Ecto neural progenitor cell (in vitro differentiated cells): ENCODE measurements at regions not wholly inside any gene's neighbourhood (a gene's known extent, or its start where the extent isn't known, plus 50 kb on each side); places are given as distances from the start of the nearest gene placed in this dataset.

Experiments used
- DNase-seq: peaks from one replicate; pipeline ENCODE4 v3.0.0-alpha.2; 2018; ENCODE audit warnings: low spot score

- no peak for DNase-seq
Measured at GRCh38 chr4:184879271-184879670, 53.5 kb upstream of the ACSL1 start.

DNA sequence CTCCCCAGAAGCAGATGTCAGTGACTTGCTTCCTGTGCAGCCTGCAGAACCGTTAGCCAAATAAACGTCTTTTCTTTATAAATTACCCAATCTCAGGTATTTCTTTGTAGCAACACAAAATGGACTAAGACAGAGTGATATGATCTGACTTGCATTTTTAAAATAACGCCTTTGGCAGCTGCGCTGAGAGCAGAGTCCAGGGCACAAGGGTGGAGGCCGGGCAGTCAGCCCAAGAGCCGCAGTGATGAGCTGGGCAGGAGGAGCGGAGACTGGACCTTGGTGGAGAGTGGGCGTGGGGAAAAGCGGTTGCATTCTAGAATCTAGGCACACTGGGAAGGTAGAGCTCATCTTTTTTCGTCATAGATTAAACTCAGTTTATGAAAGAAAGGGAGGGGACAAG, 56.5 kb upstream of the ACSL1 start:
- DNase-seq = no peak

- no peak for DNase-seq
Measured at GRCh38 chr4:184883024-184883423, 57.3 kb upstream of the ACSL1 start.

DNA sequence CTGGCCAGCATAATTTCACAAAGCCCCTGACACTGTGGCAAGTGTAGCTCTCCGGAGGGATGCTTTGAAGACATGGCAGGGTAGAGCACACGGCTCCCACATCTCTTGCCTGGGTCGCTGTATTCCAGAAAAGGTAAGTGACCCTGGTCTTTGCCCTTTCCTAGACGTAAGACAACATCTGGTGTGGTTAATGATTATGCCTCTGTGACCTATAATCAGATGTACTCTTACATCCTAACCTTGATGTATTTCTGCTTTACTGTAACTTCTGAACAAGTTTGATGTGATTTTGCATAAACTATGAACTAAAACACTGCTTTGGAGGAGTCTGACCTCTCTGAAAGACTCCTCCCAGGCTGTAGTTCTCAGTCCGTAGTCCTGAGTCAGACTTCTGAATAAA, 59.1 kb upstream of the ACSL1 start:
- no peak for DNase-seq

DNA sequence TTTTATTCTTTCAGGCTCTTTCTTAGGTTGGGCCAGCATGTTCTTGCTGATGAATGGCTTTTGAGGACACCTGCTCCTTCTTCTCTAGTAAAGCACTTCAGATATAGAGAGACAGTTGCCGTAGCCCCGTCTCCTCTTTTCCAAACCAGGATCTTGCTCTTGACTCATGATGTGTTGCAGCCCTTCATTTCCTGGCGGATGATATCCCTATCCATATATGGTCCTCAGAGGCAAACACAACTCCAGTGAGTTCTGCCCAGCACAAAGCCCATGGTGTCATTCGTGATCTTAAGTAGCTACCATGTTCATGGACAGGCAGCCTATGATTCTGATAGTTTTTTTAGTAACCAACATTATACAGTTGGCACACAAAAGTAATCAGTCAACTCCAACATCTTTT, 59.8 kb upstream of the ACSL1 start:
- DNase-seq = no peak

DNA sequence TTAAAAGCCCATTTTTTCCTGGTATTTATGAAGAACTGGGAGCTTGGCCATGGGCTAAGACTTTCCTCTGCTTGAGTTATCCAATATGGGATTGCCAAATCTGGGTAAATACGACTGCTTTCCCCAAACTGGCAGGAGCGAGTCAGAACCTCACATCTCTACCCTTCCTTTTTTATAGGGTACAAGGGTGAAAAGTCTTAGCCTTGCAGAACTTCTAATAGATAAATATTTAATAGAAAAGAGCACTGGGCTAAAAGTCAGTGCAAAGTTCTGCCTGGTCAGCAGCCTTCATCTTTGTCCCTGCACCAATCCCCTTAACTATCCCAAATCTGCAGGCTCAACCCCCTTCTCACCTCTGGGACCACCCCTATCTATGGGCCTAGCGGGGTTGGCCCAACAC, 61.6 kb upstream of the ACSL1 start:
- DNase-seq = no peak

GRCh38 chr4:184887947-184888346, 62.2 kb upstream of the ACSL1 start:
- no peak for DNase-seq

- DNase-seq = no peak
Measured at GRCh38 chr4:184889666-184890335, 64.0 kb upstream of the ACSL1 start.

- no peak for DNase-seq
Measured at GRCh38 chr4:184890499-184890898, 64.7 kb upstream of the ACSL1 start.

DNA sequence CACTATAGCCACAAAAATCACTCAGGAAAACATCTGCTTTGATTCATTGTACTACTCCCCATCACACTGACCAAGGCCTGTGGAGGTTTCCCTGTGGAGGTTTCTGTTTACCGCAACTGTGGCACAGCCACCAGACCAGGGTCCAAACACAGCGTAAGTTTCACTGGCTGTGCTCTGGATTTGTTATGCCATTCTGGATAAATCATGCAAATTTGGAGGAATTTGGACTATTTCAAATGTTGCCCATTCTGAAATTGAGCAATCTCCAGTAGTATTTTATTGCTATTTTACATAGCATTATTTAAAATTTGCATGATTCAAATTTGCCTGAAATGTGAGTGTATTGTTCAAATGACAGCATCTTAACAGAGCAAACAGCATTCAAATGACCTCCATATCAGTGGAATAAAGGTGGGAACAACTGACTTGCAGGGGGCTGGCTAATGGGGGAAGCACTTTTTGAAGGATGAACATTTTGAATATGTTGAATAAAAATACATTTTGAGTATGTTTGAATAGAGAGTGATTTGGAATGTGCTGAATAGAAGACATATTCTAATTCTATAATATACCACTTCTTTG, 66.1 kb upstream of the ACSL1 start:
- no peak for DNase-seq

DNA sequence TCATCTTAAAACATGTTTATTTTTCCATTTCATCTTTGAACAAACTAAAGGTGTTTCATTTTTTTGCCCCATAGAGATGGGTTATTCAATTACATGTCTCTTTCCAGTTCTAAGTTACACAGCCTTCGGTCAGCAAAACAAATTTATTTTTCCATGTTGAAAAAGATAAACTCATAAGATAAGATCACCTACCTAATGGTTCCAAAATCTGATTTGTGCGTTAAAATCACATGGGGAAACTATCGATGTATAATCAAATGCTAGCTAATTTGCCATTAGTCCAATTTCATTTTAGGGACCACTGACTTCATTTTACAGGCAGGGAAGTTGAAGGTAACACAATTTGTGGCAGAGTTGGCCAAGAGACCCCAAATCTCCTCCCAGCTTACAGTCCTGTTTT, 67.2 kb upstream of the ACSL1 start:
- no peak for DNase-seq

GRCh38 chr4:184893801-184894571, 68.2 kb upstream of the ACSL1 start:
- no peak for DNase-seq

- no peak for DNase-seq
Measured at GRCh38 chr4:184895012-184895695, 69.4 kb upstream of the ACSL1 start.

- DNase-seq = no peak
Measured at GRCh38 chr4:184896868-184897715, 71.3 kb upstream of the ACSL1 start.

- no peak for DNase-seq
Measured at GRCh38 chr4:184897895-184898294, 72.1 kb upstream of the ACSL1 start.

DNA sequence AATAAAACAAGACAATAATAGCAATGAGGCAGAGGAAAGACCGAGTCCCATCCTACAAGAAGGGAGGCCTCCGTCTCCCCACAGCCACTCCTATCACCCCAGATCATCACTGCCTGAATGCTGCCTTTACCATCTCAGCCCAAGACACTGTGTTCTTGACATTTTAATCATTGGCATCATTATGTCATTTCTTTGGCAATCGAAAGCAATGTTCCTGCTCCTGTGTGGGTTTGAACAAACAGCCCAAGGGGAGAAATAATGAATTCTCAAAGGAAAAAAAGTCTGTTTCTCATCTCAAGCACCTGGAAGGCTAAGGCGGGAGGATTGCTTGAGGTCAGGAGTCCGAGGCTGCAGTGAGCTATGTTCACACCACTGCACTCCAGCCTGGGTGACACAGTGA, 73.0 kb upstream of the ACSL1 start:
- no peak for DNase-seq

DNA sequence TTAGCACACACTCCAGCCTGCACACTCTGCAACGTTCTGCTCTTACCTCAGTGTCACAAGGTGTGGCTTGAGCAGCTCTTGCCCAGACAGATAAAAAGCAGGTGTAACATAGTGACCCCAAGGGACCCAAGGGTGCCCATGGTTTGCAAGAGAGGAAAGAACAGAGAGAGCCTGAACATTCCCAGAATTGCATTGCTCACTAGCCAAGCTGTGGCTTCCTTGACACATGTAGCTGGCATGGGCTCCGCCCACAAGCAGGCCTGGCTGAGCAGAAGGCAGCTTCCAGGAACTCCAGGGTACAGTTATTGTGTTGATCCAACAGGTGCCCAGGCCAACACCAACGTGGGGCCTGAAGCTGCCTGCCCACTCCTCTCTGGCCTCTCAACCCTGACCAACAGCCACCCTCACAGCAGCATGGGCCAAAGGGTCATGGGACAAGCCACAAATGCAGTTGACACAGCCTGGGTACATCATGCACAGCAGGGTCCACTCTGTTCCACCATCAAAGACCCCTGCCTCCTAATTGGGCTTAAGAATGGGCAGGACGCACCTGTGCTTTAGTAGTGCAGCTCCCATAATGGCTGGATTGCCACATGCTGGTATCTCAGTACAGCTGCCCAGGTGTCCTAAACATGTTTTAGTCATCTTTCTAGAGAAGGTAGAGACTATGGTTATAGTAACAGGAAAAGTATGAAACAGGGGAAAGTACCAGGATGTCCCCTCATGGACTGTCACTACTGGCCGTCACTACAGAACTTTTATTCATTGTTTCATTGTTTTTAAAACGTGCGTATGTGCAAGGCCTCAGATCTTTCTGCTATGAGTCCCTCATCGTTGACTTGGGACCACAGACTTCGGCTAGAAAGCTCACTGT, 73.7 kb upstream of the ACSL1 start:
- DNase-seq = no peak

DNA sequence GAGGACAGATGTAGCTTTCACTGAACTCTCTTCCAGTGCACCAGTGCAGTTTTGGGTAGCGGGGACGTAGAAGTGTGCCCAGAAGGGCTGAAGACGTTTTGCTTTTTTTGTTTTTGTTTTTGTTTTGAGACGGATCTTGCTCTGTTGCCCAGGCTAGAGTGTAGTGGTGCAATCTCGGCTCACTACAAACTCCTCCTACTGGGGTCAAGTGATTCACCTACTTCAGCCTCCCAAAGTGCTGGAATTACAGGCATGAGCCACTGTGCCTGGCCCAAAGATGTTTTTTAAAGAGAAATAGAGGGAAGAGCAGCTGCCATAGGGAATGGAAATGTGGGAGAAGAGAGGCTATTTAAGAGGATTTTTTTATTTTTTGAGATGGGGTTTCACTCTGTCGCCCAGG, 74.4 kb upstream of the ACSL1 start:
- DNase-seq = no peak

DNA sequence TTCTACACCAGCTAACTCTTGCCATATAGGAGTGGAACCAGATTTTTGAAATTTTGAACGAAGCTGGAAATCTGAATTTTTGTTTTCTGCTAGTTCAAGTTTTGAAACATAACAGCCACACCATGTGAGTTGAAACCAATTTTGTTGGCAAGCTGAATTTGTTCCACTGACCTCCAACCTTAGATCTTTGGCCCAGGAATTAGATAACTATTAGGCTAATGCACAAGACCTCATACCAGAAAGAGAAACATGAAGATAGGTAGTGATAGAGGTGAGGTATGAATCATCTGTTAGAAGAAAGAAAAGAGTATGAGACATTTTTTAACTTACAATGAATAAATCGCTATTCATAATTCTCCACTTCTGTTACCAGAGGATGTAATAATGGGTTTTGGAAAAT, 76.8 kb upstream of the ACSL1 start:
- DNase-seq = no peak

DNA sequence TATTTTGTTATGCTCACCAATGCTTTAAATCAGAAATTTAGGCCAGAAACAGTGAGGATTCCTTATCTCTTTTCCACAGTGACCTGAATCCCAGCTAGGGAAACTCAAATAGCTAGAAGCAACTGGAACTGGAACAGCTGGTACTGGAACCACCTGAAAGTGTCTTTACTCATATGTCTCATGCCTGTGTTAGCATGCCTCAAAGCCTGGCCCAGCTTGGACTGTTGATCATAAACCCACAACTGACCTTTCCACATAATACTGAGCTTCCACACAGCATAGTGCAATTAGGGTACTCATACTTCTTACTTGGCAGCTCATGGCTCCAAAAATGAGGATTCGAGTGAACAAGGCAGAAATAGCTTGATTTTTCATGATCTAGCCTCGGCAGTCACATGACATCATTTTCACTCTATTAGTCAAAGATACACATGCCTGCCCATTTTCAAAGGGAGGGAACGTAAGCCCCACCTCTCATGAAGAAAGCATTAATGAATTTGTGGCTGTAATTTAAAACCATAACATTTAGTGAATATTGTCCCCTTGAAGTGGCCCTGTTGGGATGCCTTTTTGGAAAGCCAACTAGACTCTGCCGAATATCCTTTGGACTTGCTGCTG, 80.8 kb upstream of the ACSL1 start:
- DNase-seq = no peak

DNA sequence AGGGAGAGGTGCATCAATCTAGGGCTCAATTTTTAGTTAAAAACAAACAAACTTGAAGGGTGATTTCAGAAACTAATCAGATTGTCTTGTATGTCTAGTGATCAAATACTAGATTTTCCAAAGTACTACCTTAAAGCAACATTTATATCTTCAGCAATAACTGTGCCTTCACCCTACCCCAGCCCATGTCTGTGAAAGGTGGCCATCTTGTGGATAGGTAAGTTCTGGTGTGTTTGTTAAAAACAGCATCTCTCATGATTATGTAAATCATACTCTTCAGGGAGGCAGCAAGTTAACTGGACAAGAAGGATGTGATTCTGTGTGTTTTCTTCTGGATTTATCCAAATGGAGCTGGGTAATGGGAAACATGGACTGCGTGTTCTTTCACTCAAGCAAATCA, 81.4 kb upstream of the ACSL1 start:
- DNase-seq = no peak
